Esophagus squamous epithelium (tissue), 5 donors: ENCODE measurements at regions not wholly inside any gene's neighbourhood (a gene's known extent, or its start where the extent isn't known, plus 50 kb on each side); places are given as distances from the start of the nearest gene placed in this dataset.
"Not testable (repeated sequence)": the region's sequence is repeated elsewhere in the genome, so short reads cannot be mapped to it uniquely, and the experiment has no call there.

ENCODE experiments used
- DNase-seq: peaks from one replicate; lab custom pipeline; 2025; lab: John Stamatoyannopoulos, UW
- H3K27ac ChIP-seq, 4 donors: fragments of 200-600 bp; sonication (generic); one replicate each; pipeline ENCODE4 v1.5.1; 2016 to 2019; ENCODE audit warnings: mild to moderate bottlenecking in 1 of 4
- H3K27me3 ChIP-seq, 4 donors: fragments of 200-600 bp; sonication (generic); 1 replicate in 3 of 4; 2 replicates in 1 of 4; pipeline versions ENCODE4 v1.5.1 to v1.6.0; 2017 to 2021; ENCODE audit warnings: antibody characterized with exemption in 1 of 4
- H3K36me3 ChIP-seq, 3 donors: fragments of 200-600 bp; sonication (generic); one replicate each; pipeline ENCODE4 v1.5.1; 2016 to 2019
- H3K4me1 ChIP-seq, 3 donors: fragments of 200-600 bp; sonication (generic); one replicate each; pipeline ENCODE4 v1.5.1; 2017 to 2019
- H3K4me3 ChIP-seq, 4 donors: fragments of 200-600 bp; sonication (generic); 1 replicate in 3 of 4; 2 replicates in 1 of 4; pipeline ENCODE4 v1.5.1; 2016 to 2019; ENCODE audit warnings: mild to moderate bottlenecking in 2 of 4, moderate library complexity in 1 of 4
- H3K9me3 ChIP-seq, 3 donors: fragments of 200-600 bp; sonication (generic); one replicate each; pipeline ENCODE4 v1.5.1; 2016 to 2019
- POLR2A ChIP-seq, 4 donors: fragments of 450-650 bp; IDR thresholded peaks; one replicate each; pipeline ENCODE4 v1.6.1; 2017; ENCODE audit warnings: antibody characterized with exemption in 4 of 4, mild to moderate bottlenecking in 4 of 4, moderate library complexity in 3 of 4
- WGBS, 2 donors: methylation state at CpG; one replicate each; pipeline ENCODE4 v1.1.5; 2018; 5-methylcytosine and 5-hydroxymethylcytosine counted together
- intact Hi-C: fragments of 100-400 bp; cut with DNase I; formaldehyde crosslinking; loops from one replicate; pipeline ENCODE4 v1.15.0; 2022
- TF ChIP-seq, protein P1 (sequence below), 6 experiments: fragments of 450-650 bp in 4 of 6; fragments of 200-600 bp in 2 of 6; sonication (generic) in 2 of 6; IDR thresholded peaks; one replicate each; pipeline ENCODE4 v1.5.1; 2016 to 2019; ENCODE audit warnings: antibody characterized with exemption in 6 of 6, mild to moderate bottlenecking in 4 of 6, moderate library complexity in 4 of 6
- donor health status: DM: yes; HTN: yes; CAD: no.

- peaks cover 0 to 8% (median 0%) of the 10 kb centered on the region in 3 donors for H3K9me3 ChIP-seq
- H3K4me1 ChIP-seq: no peaks in the 10 kb centered on the region
- no peak overlapping the region for H3K27ac ChIP-seq
- no peak overlapping the region for H3K4me3 ChIP-seq
- intact Hi-C loops: no loop called here
- WGBS, 2 donors: 88 to 99% methylated on average over 10 to 11 of the region's 55 CpGs
- no peaks in the 10 kb centered on the region for H3K27me3 ChIP-seq
- H3K36me3 ChIP-seq: no peaks in the 10 kb centered on the region
- TF ChIP-seq POLR2A (IDR thresholded peaks at IDR 0.05): no peak
- TF ChIP-seq, protein P1, sequence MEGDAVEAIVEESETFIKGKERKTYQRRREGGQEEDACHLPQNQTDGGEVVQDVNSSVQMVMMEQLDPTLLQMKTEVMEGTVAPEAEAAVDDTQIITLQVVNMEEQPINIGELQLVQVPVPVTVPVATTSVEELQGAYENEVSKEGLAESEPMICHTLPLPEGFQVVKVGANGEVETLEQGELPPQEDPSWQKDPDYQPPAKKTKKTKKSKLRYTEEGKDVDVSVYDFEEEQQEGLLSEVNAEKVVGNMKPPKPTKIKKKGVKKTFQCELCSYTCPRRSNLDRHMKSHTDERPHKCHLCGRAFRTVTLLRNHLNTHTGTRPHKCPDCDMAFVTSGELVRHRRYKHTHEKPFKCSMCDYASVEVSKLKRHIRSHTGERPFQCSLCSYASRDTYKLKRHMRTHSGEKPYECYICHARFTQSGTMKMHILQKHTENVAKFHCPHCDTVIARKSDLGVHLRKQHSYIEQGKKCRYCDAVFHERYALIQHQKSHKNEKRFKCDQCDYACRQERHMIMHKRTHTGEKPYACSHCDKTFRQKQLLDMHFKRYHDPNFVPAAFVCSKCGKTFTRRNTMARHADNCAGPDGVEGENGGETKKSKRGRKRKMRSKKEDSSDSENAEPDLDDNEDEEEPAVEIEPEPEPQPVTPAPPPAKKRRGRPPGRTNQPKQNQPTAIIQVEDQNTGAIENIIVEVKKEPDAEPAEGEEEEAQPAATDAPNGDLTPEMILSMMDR (IDR thresholded peaks at IDR 0.05): no peak
- DNase-seq: no peak
These were observed 545.8 kb upstream of the CDH10 start for GRCh38 chr5:25190521-25191000.

- Histone ChIP-seq H3K27ac (no peak overlapping the region), H3K36me3 (no peaks in the 10 kb centered on the region), H3K4me3 (no peak overlapping the region), H3K27me3 (no peaks in the 10 kb centered on the region), H3K9me3 (peaks cover 0 to 7% (median 0%) of the 10 kb centered on the region in 3 donors), H3K4me1 (no peaks in the 10 kb centered on the region)
- TF ChIP-seq, protein P1 (IDR thresholded peaks at IDR 0.05): no peak
- no peak for TF ChIP-seq POLR2A (IDR thresholded peaks at IDR 0.05)
- WGBS, 2 donors: 100% methylated on average over 1 of the region's 5 CpGs; no CpG with 5 or more reads in 1 of the 2 donors
- intact Hi-C loops: no loop called here
- DNase-seq: no peak
These were observed 536.5 kb upstream of the CDH10 start for GRCh38 chr5:25181249-25181648.

- H3K4me3 ChIP-seq, H3K36me3 ChIP-seq, H3K27ac ChIP-seq, H3K4me1 ChIP-seq, intact Hi-C loops, DNase-seq, H3K9me3 ChIP-seq, H3K27me3 ChIP-seq: not testable (repeated sequence)
- WGBS, 2 donors: 0% methylated on average over 1 of the region's 1 CpG
These were observed 517.8 kb upstream of the CDH10 start for GRCh38 chr5:25162616-25163015.

- TF ChIP-seq, protein P1 (IDR thresholded peaks at IDR 0.05): no peak
- no peak for TF ChIP-seq POLR2A (IDR thresholded peaks at IDR 0.05)
- WGBS, 2 donors: 40 to 69% methylated on average over 1 of the region's 1 CpG
- H3K27me3 ChIP-seq: no peaks in the 10 kb centered on the region
- H3K4me3 ChIP-seq: no peak overlapping the region
- DNase-seq: no peak
- no peak overlapping the region for H3K27ac ChIP-seq
- H3K36me3 ChIP-seq: no peaks in the 10 kb centered on the region
- intact Hi-C loops: no loop called here
- H3K4me1 ChIP-seq: no peaks in the 10 kb centered on the region
- peaks cover 0 to 8% (median 0%) of the 10 kb centered on the region in 3 donors for H3K9me3 ChIP-seq
These were observed 516.1 kb upstream of the CDH10 start for GRCh38 chr5:25160891-25161290.

DNA sequence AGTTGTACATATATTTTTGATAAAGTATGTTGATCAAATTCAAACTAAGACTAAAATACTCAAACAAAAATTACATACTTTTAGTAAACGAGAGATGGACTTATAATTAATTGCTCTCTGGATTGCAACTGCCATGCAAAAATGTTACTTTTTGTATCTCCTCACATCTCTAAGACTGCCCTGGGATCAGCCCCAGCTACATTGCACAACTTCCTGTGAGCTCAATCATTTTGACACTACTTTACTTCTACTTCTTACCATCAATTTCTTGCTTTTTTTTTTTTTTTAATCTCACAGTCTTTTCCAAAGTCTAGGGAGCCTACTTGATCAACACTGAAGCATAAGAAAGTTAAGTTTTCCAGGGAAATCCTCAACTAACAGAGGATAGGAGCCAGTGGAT, 506.0 kb upstream of the CDH10 start:
- Histone ChIP-seq H3K27me3 (no peaks in the 10 kb centered on the region), H3K27ac (no peak overlapping the region), H3K36me3 (no peaks in the 10 kb centered on the region), H3K4me1 (no peaks in the 10 kb centered on the region), H3K4me3 (no peak overlapping the region), H3K9me3 (no peaks in the 10 kb centered on the region)
- TF ChIP-seq, protein P1 (IDR thresholded peaks at IDR 0.05): no peak
- TF ChIP-seq POLR2A (IDR thresholded peaks at IDR 0.05): no peak
- WGBS, 2 donors: 50 to 60% methylated on average over 1 of the region's 1 CpG
- no peak for DNase-seq
- intact Hi-C loops: no loop called here

- no peak overlapping the region for H3K4me3 ChIP-seq
- DNase-seq: no peak
- intact Hi-C loops: no loop called here
- no peaks in the 10 kb centered on the region for H3K36me3 ChIP-seq
- peaks cover 0 to 6% (median 0%) of the 10 kb centered on the region in 3 donors for H3K9me3 ChIP-seq
- TF ChIP-seq, protein P1 (IDR thresholded peaks at IDR 0.05): no peak
- TF ChIP-seq POLR2A (IDR thresholded peaks at IDR 0.05): no peak
- no peaks in the 10 kb centered on the region for H3K27me3 ChIP-seq
- 66 to 71% methylated on average over 4 of the region's 4 CpGs for WGBS, 2 donors
- no peaks in the 10 kb centered on the region for H3K4me1 ChIP-seq
- H3K27ac ChIP-seq: no peak overlapping the region
These were observed 483.8 kb upstream of the CDH10 start for GRCh38 chr5:25128606-25129005.
